ENCODE measurements at regions not wholly inside any gene's neighbourhood (a gene's known extent, or its start where the extent isn't known, plus 50 kb on each side); places are given as distances from the start of the nearest gene placed in this dataset.

- no peak for TF ChIP-seq CTCF (IDR thresholded peaks at IDR 0.05)
- no peak for TF ChIP-seq POLR2A (IDR thresholded peaks at IDR 0.05)
Measured at GRCh38 chr2:180122874-180123273, 115.8 kb upstream of the CWC22 start.
